Right lobe of liver (tissue), 4 donors: ENCODE measurements at regions not wholly inside any gene's neighbourhood (a gene's known extent, or its start where the extent isn't known, plus 50 kb on each side); places are given as distances from the start of the nearest gene placed in this dataset.

Source experiments
- CTCF ChIP-seq, 4 donors: fragments of 200-600 bp in 3 of 4; fragments of 450-650 bp in 1 of 4; IDR thresholded peaks; one replicate each; pipeline versions ENCODE4 v1.5.1 to v1.8.0; 2016 to 2022; ENCODE audit warnings: antibody characterized with exemption in 4 of 4, mild to moderate bottlenecking in 2 of 4
- POLR2A ChIP-seq: fragments of 450-650 bp; IDR thresholded peaks from one replicate; pipeline ENCODE4 v1.6.1; 2017; ENCODE audit warnings: antibody characterized with exemption, mild to moderate bottlenecking
- donor health status: DM: no; HTN: no; CAD: no.
- donor health status: DM: no; HTN: no; CAD: no.
- donor health status: DM: no; HTN: yes; CAD: no.

GRCh38 chr12:70060634-70061033 lies 182.6 kb upstream of the CNOT2 start:
- TF ChIP-seq CTCF (IDR thresholded peaks at IDR 0.05) (no peak), POLR2A (no peak)
